HG02610 (cell line): ENCODE measurements at regions not wholly inside any gene's neighbourhood (a gene's known extent, or its start where the extent isn't known, plus 50 kb on each side); places are given as distances from the start of the nearest gene placed in this dataset.
"Not testable (repeated sequence)": the region's sequence is repeated elsewhere in the genome, so short reads cannot be mapped to it uniquely, and the experiment has no call there.

Source experiments
- ATAC-seq: cut with Tn5 transposase; IDR thresholded peaks from one replicate; pipeline ENCODE4 v1.9.1; 2021; ENCODE audit warnings: mild to moderate bottlenecking, moderate library complexity; ENCODE audit not compliant: unreplicated experiment

- ATAC-seq, result no peak
Measured at GRCh38 chr4:104010722-104011121, 290.9 kb upstream of the TACR3 start.

DNA sequence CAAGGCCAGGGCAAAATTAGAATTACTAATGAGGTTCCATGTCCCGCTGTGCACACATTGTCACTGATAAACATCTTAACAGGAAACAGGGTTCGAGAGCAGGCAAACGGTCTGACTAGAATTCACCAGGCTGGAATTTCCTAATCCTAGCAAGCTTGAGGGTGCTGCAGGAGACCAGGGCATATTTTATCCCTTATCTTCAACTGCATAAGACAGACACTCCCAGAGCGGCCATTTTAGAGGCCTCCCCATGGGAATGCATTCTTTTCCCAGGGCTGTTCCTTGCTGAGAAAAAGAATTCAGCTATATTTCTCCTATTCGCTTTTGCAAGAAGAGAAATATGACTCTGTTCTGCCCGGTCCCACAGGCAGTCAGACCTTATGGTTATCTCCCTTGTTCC is 282.5 kb upstream of the TACR3 start:
- ATAC-seq, result not testable (repeated sequence)

GRCh38 chr4:103998756-103999155 is 279.0 kb upstream of the TACR3 start:
- ATAC-seq, result no peak

GRCh38 chr4:103996637-103997036 is 276.9 kb upstream of the TACR3 start:
- ATAC-seq, result no peak

DNA sequence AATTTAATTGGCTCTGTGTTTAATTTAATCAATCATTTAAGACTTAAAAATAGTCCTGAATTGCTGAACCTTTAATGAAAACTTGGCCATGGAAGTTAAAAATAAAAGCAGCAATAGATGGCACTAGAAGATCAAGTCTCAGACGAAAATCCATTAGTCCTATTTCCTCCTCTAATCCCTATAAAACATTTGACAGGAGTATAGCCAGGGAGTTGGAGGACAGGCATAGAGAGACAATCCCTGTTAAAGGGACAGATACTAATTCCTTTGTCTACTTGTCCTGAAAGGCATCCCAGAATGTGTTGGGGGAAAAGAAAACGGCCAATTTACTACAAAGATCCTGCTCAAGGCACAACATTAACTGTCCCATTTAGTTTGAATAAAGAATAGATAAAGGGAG is 276.3 kb upstream of the TACR3 start:
- ATAC-seq, result no peak

DNA sequence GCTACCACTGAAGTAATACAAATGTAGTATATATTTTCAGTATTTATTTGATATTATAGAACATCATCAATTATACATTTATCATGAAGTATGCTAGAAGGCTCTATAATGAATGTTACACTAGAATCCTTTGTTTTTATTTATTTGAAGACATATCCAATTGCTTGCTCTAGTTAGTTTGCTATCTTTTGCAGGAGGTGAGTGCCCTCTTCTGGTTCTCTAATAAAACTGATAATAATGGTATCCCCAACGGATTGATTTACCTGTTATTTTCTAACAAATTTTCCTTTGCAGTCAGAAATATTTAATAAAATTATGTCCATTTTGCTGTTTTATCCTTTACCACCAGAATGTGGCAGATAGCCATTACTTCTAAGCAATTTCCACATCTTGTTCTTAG is 274.3 kb upstream of the TACR3 start:
- no peak for ATAC-seq

DNA sequence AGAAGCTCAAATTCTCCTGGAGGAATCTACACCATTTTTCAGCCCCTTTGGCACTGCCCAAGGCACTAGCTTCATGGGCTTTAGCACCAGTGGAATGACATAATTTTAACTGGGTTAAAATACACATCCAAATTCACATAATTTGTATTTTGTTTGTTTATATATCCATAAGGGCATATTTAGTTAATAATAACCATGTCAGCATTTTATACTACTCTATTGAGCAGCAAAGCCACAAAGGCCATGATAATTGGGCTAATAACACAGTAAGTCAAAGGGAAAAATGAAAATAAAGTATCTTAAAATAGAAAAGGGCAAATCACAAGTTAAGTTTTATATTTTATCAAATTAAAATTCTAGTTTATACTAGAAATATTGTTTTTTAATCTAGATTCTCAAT is 262.7 kb upstream of the TACR3 start:
- no peak for ATAC-seq

DNA sequence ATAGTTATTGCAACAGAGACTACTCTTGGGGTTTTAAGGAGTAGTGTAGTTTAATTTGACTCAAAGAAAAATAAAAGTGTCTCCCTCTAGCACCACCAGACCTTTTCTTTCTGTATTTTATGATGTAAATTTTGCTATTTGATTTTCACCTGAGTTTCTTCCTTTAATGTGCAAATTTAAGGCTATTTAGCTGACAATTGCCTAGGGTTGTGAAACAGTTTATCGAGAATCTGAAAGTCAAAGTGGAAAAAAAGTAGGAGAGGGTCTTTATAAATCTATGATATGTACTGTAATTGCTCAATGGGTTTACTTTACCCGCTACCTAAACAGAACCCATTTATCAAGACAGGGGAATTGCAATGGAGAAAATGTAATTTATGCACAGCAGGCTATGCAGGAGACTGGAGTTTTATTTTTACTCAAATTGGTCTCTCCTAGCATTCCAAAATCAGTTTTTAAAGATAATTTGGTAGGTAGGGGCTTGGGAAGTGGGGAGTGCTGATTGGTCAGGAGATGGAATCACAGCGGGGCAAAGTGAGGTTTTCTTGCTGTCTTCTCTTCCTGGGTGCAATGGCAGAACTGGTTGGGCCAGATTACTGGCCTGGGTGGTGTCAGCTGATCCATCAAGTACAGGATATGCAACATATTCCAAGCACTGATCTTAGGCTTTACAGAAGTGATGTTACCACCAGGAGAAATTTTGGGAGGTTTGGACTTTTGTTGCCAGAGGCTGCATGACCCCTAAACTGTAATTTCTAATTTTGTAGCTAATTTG is 228.6 kb upstream of the TACR3 start:
- no peak for ATAC-seq

DNA sequence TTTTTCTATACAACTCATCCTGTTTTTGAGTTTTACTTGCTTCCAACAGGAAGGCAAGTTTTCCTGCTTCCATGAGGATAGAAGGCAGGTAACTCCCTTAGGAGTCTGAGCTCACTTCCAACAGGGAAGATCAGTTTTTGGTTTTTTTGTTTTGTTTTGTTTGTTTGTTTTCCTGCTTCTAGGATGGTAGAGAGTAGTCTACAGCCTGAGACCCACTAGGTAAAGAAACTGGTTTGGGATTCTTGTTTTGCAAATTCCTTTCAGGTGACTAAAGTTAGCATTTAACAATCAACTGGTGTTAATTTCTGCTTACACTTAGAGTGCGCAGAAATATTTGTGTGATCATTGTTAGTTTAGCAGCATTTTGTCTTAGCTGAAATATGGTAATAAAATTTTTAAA is 227.8 kb upstream of the TACR3 start:
- no peak for ATAC-seq

GRCh38 chr4:103946621-103947268 is 227.0 kb upstream of the TACR3 start:
- ATAC-seq, result not testable (repeated sequence)

GRCh38 chr4:103938488-103938887 is 218.7 kb upstream of the TACR3 start:
- ATAC-seq, result no peak

- no peak for ATAC-seq
Measured at GRCh38 chr4:103936653-103937145, 216.9 kb upstream of the TACR3 start.

- peak; percentile 62 for ATAC-seq
Measured at GRCh38 chr4:103934178-103934789, 214.5 kb upstream of the TACR3 start.

GRCh38 chr4:103928370-103928769 is 208.6 kb upstream of the TACR3 start:
- no peak for ATAC-seq

- ATAC-seq, result no peak
Measured at GRCh38 chr4:103923551-103923950, 203.8 kb upstream of the TACR3 start.

DNA sequence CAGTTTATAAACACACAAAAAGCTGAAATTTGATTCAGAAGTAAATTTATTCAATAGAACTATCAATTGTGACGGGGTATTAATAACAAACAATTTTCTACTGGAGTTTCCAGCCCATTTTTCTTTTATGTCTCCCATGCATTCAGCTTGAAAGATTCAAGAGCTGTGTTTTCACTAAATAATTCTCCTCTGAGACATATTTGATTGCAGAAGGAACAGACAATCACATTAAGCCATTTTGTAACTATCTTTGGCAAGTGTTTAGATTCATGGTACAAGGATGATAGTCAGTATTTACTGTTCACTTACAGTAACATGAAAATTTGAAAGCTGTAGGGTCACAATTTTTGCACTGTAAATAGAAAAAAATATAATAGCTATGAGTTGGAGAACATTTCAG is 198.4 kb upstream of the TACR3 start:
- ATAC-seq, result no peak

DNA sequence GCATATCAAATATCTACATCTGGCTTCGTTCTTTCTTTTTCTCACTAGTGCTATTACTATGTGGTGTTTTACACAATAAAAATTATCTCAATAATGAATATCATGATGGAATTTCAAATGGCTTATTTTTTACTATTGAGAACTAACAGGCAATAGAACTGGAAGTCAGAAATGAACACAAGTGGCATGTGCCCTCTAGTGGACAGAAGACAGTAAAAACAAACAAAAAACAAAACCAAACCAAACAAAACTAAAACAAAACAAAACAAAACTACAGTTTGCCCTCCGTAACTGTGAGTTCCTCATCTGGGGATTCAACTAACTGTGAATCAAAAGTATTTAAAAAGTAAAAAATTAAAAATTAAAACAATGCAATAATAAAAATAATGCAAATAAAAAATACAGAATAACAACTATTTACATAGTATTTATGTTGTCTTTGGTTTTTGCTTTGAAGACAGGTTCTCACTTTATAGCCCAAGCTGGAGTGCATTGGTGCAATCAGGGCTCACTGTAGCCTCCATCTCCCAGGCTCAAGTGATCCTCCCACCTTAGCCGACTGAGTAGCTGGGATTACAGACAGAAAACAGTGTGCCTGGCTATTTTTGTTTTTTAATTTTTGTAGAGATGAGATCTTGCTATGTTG is 195.6 kb upstream of the TACR3 start:
- peak; percentile 76 for ATAC-seq

DNA sequence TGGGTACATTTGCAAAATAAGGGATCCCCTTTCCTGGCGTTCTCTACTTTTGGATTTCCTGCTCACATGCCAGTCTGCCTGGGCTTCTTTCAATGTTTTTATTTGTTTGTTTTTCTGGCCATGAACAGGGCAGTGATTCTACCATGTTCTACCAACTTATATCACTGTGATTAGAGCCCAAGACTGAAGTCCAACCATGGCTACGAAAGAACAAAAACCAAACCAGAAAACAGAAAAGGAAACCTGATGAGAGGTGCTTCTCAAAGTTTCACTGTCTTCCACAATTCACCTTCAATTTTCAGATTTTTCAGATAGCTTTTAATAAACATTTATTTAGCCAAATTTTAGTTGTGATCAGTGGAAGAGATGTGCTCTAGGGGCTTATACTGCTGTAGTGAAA is 187.6 kb upstream of the TACR3 start:
- no peak for ATAC-seq

DNA sequence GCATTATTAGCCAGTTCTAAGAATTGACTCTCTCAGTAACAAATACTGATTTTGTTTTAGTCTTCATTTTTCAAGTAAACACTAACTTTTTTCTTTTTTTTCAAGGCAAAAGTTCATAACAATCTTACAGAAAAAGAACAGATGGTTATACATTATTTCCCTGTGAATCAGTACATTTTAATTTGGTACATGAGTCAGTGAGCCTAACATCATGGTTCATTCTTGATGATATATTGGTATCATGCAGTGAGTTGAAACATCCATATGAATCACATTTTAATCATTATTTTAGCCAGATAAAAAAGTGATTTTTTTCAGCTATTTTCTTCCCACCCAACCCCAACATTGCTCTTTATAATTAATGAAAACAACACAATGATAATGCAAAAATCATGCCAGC is 184.3 kb upstream of the TACR3 start:
- no peak for ATAC-seq

GRCh38 chr4:103902730-103903129 is 182.9 kb upstream of the TACR3 start:
- ATAC-seq, result no peak

DNA sequence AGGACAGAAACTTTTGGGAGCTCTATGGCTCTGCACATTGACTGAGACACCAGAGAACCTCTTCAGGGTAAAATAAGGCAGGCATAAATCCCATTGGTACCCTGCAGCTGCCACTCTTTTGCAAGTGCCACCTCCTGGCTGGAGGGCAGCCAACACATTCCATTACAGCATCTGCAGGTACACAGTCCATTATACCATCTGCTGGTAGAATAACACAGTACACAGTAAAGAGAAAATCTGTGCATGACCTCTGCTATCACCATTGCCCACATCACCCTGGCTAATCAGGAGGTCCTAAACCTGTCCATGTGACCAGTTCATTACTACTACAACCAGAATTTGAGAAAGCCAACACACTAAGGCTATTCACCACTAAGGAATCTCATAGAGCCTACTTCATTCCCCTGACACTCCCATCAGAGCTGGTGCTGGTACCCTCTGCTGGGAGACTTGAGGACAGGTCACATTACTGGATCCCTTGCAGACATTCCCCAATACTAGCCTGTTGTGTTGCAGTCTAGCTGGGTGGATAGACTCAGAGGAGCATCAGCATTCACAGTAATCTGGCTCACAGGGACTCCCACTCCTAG is 176.2 kb upstream of the TACR3 start:
- ATAC-seq, result peak; percentile 44
